ENCODE measurements at regions not wholly inside any gene's neighbourhood (a gene's known extent, or its start where the extent isn't known, plus 50 kb on each side); places are given as distances from the start of the nearest gene placed in this dataset.
A peak's percentile ranks its signal among the peaks of the same experiment; 100 is the strongest.

DNA sequence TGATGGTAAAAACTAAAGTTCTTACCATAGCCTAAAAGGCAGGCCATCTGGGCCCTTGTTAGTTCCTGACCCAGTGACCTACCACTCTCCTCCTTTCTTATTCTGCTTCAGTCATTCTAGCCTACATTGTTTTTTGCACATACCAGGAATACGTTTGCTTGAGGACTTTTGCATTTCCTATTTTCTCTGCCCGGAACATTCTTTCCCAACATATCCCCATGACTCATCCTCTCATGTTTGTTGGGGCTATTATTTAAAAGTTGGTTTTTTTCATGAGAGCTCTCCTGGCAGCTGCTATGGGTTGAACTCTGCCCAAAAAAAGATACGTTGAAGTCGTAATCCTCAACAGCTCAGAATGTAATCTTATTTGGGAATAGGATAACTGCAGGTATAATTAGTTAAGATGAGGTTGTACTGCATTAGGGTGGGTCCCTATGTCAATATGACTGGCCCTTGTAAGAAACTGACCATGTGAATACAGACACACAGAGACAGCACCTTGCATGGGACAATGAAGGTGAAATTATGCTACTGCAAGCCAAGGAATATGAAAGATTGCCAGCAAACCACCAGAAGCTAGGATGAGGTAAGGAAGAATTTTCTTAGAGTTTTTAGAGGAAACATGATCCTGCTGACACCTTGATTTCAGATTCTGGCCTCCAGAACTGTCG lies 138.3 kb upstream of the PDHA2 start (continued):
- TF ChIP-seq ZBTB21 (tag by site-specific recombination; IDR thresholded peaks at IDR 0.05) (no peak), OSR2 (tag by site-specific recombination; IDR thresholded peaks at IDR 0.05) (no peak), ZNF837 (tag by site-specific recombination; IDR thresholded peaks at IDR 0.05) (no peak), FEZF1 (tag by site-specific recombination; IDR thresholded peaks at IDR 0.05) (no peak), ZNF157 (tag by site-specific recombination; IDR thresholded peaks at IDR 0.05) (no peak), KLF9 (tag by site-specific recombination; IDR thresholded peaks at IDR 0.05; ENCODE audit: low read depth) (no peak), ZNF214 (tag by site-specific recombination; IDR thresholded peaks at IDR 0.05; ENCODE audit: borderline replicate concordance) (no peak), ZNF548 (tag by site-specific recombination; IDR thresholded peaks at IDR 0.05) (no peak), PRDM1 (tag by site-specific recombination; IDR thresholded peaks at IDR 0.05) (no peak)
- TF ChIP-seq, protein P1, sequence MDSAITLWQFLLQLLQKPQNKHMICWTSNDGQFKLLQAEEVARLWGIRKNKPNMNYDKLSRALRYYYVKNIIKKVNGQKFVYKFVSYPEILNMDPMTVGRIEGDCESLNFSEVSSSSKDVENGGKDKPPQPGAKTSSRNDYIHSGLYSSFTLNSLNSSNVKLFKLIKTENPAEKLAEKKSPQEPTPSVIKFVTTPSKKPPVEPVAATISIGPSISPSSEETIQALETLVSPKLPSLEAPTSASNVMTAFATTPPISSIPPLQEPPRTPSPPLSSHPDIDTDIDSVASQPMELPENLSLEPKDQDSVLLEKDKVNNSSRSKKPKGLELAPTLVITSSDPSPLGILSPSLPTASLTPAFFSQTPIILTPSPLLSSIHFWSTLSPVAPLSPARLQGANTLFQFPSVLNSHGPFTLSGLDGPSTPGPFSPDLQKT (IDR thresholded peaks at IDR 0.05; ENCODE audit: borderline replicate concordance, low read depth, low read length), result no peak

DNA sequence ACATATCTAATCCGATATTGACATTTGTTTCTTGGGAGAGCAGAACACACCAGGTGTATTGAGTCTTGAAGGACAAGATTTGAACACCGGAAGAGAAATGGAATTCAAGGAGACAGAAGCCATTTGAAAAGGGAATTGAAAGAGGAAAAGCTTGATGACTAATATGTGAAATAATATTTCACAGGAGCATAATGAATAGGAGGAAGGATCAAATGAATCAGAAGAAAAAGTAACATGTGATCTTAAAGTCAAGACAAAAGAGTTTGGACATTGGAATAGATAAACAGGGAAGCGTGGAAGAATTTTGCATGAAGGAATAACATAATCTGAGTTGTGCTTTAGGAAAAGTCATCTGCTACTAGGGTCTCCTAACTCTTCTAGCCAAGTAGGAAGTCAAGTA lies 145.5 kb upstream of the PDHA2 start:
- no peaks in the 10 kb centered on the region for H3K36me3 ChIP-seq (ENCODE audit: control insufficient read depth in 2 of 2, insufficient read depth in 1 of 2, low read length in 2 of 2)
- ChIA-PET POLR2A (no interaction called here), CTCF (interaction anchor here (0.7 to 1.2 kb wide), 2 partner anchors 183 to 345 kb away, joined by 4 read pairs; no protein-coding TSS in a partner anchor)
- no peak overlapping the region for H3K27ac ChIP-seq (ENCODE audit: extremely low read depth, low read depth, low read length)
- H3K4me3 ChIP-seq (ENCODE audit: low read depth, low read length), result no peak overlapping the region
- no peaks in the 10 kb centered on the region for H3K9me3 ChIP-seq (ENCODE audit: control insufficient read depth, insufficient read depth, low read depth, low read length)
- no peak for TF ChIP-seq ZNF114 (tag by site-specific recombination; IDR thresholded peaks at IDR 0.05)
- H3K4me1 ChIP-seq (ENCODE audit: control insufficient read depth, insufficient read depth, low read length), result no peaks in the 10 kb centered on the region

DNA sequence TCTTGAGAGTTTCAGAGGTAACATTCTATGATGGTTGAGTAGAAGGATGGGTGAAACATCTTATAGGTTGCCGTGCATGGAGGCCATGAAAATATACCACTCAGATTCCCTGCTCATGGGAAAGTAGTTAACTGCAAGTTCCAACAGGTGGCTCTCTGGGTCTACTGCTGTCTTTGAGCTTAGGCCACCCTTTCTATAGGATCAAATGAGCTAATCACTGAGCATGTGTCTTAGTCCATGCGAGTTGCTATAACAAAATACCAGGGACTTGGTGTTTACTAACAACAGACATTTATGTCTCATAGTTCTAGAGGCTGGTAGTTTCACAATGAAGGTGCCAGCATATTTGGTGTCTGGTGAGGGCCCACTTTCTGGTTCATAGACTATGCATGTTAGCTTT lies 144.8 kb upstream of the UNC5C start:
- Histone ChIP-seq H3K27ac (ENCODE audit: extremely low read depth, low read depth, low read length) (no peak overlapping the region), H3K36me3 (ENCODE audit: control insufficient read depth in 2 of 2, insufficient read depth in 1 of 2, low read length in 2 of 2) (no peaks in the 10 kb centered on the region), H3K4me1 (ENCODE audit: control insufficient read depth, insufficient read depth, low read length) (no peaks in the 10 kb centered on the region), H3K4me3 (ENCODE audit: low read depth, low read length) (no peak overlapping the region), H3K9me3 (ENCODE audit: control insufficient read depth, insufficient read depth, low read depth, low read length) (no peaks in the 10 kb centered on the region)
- ChIA-PET CTCF (interaction anchor here (1.0 to 1.2 kb wide), 2 partner anchors 346 to 659 kb away, joined by 4 to 5 read pairs; no protein-coding TSS in a partner anchor), POLR2A (no interaction called here)
- TF ChIP-seq ZNF701 (tag by site-specific recombination; IDR thresholded peaks at IDR 0.05), result no peak
- TF ChIP-seq ZNF155 (tag by site-specific recombination; IDR thresholded peaks at IDR 0.05), result no peak
- no peak for TF ChIP-seq ZNF658 (tag by site-specific recombination; IDR thresholded peaks at IDR 0.05)
- no peak for TF ChIP-seq YY2 (tag by site-specific recombination; IDR thresholded peaks at IDR 0.05)
- TF ChIP-seq ZBTB1 (tag by site-specific recombination; IDR thresholded peaks at IDR 0.05), result no peak
- no peak for TF ChIP-seq ZFP41 (tag by site-specific recombination; IDR thresholded peaks at IDR 0.05; ENCODE audit: borderline replicate concordance)
- TF ChIP-seq ZNF585B (tag by site-specific recombination; IDR thresholded peaks at IDR 0.05), result no peak
- TF ChIP-seq, protein P2, sequence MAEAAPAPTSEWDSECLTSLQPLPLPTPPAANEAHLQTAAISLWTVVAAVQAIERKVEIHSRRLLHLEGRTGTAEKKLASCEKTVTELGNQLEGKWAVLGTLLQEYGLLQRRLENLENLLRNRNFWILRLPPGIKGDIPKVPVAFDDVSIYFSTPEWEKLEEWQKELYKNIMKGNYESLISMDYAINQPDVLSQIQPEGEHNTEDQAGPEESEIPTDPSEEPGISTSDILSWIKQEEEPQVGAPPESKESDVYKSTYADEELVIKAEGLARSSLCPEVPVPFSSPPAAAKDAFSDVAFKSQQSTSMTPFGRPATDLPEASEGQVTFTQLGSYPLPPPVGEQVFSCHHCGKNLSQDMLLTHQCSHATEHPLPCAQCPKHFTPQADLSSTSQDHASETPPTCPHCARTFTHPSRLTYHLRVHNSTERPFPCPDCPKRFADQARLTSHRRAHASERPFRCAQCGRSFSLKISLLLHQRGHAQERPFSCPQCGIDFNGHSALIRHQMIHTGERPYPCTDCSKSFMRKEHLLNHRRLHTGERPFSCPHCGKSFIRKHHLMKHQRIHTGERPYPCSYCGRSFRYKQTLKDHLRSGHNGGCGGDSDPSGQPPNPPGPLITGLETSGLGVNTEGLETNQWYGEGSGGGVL (tag by site-specific recombination; IDR thresholded peaks at IDR 0.05), result no peak
- no peak for TF ChIP-seq ZNF223 (tag by site-specific recombination; IDR thresholded peaks at IDR 0.05)
- peak; percentile 28 for TF ChIP-seq SETDB1 (IDR thresholded peaks at IDR 0.05; ENCODE audit: insufficient read length, low read length)
- TF ChIP-seq ZNF510 (tag by site-specific recombination; IDR thresholded peaks at IDR 0.05; ENCODE audit: insufficient replicate concordance), result peak; percentile 80
- TF ChIP-seq ZBTB20 (tag by site-specific recombination; IDR thresholded peaks at IDR 0.05), result no peak
- 0 out of 2 replicates have a peak, but pooled peaks have one; percentile 9 for TF ChIP-seq ZNF654 (tag by site-specific recombination; IDR thresholded peaks at IDR 0.05; ENCODE audit: low read depth)
- TF ChIP-seq, protein P3, sequence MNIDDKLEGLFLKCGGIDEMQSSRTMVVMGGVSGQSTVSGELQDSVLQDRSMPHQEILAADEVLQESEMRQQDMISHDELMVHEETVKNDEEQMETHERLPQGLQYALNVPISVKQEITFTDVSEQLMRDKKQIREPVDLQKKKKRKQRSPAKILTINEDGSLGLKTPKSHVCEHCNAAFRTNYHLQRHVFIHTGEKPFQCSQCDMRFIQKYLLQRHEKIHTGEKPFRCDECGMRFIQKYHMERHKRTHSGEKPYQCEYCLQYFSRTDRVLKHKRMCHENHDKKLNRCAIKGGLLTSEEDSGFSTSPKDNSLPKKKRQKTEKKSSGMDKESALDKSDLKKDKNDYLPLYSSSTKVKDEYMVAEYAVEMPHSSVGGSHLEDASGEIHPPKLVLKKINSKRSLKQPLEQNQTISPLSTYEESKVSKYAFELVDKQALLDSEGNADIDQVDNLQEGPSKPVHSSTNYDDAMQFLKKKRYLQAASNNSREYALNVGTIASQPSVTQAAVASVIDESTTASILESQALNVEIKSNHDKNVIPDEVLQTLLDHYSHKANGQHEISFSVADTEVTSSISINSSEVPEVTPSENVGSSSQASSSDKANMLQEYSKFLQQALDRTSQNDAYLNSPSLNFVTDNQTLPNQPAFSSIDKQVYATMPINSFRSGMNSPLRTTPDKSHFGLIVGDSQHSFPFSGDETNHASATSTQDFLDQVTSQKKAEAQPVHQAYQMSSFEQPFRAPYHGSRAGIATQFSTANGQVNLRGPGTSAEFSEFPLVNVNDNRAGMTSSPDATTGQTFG (tag by site-specific recombination; IDR thresholded peaks at IDR 0.05; ENCODE audit: borderline replicate concordance), result no peak

All from HEK293 (cell line).